Keratinocyte (primary cell): ENCODE measurements at regions not wholly inside any gene's neighbourhood (a gene's known extent, or its start where the extent isn't known, plus 50 kb on each side); places are given as distances from the start of the nearest gene placed in this dataset.

Experiments used
- DNase-seq: peaks from one replicate; pipeline ENCODE4 v3.0.0-alpha.2; 2011; ENCODE audit warnings: low read depth, missing footprints, low spot score
- FAIRE-seq: peaks from 2 replicates; lab custom pipeline; 2011; peaks lifted over from hg19 to GRCh38; lab: Jason Lieb, UNC
- H2AFZ ChIP-seq: 2 replicates; pipeline ENCODE4 v1.6.0; 2012; ENCODE audit warnings: low read length, control low read depth, inconsistent platforms; ENCODE audit not compliant: control insufficient read depth
- H3K27ac ChIP-seq: 2 replicates; pipeline ENCODE4 v1.5.1; 2011; ENCODE audit warnings: low read length; ENCODE audit not compliant: control insufficient read depth, insufficient read depth
- H3K27me3 ChIP-seq: 3 replicates; pipeline ENCODE4 v1.6.0; 2011; ENCODE audit warnings: low read length; ENCODE audit not compliant: control insufficient read depth, insufficient read depth; ENCODE audit errors: extremely low read depth
- H3K36me3 ChIP-seq, 2 experiments: 2 replicates in 1 of 2; 3 replicates in 1 of 2; pipeline ENCODE4 v1.5.1; 2011; ENCODE audit warnings: low read length in 2 of 2, mild to moderate bottlenecking in 1 of 2; ENCODE audit not compliant: control insufficient read depth in 2 of 2, insufficient read depth in 2 of 2; ENCODE audit errors: extremely low read depth in 1 of 2
- H3K4me1 ChIP-seq: 3 replicates; pipeline ENCODE4 v1.5.1; 2011; ENCODE audit warnings: low read length; ENCODE audit not compliant: control insufficient read depth, insufficient read depth; ENCODE audit errors: extremely low read depth
- H3K4me2 ChIP-seq: 3 replicates; pipeline ENCODE4 v1.6.0; 2011; ENCODE audit warnings: low read depth, low read length; ENCODE audit not compliant: control insufficient read depth, insufficient read depth; ENCODE audit errors: extremely low read depth
- H3K4me3 ChIP-seq, 3 experiments: fragments of 200-600 bp in 1 of 3; sonication (generic) in 1 of 3; 2 replicates in 2 of 3; 3 replicates in 1 of 3; pipeline ENCODE4 v1.5.1; 2011 to 2016; ENCODE audit warnings: low read length in 3 of 3, mild to moderate bottlenecking in 3 of 3, control low read depth in 2 of 3, inconsistent platforms in 1 of 3, low read depth in 1 of 3, mixed read lengths in 1 of 3, mixed run types in 1 of 3, moderate library complexity in 1 of 3; ENCODE audit not compliant: control insufficient read depth in 2 of 3, insufficient read depth in 2 of 3; ENCODE audit errors: extremely low read depth in 1 of 3
- H3K79me2 ChIP-seq: 2 replicates; pipeline ENCODE4 v1.6.0; 2012; ENCODE audit warnings: low read length; ENCODE audit not compliant: control insufficient read depth, insufficient read depth
- H3K9ac ChIP-seq: 3 replicates; pipeline ENCODE4 v1.6.0; 2011; ENCODE audit warnings: low read length; ENCODE audit not compliant: control insufficient read depth, insufficient read depth; ENCODE audit errors: extremely low read depth
- H3K9me1 ChIP-seq: 3 replicates; pipeline ENCODE4 v1.6.0; 2011; ENCODE audit warnings: low read length; ENCODE audit not compliant: control insufficient read depth, insufficient read depth; ENCODE audit errors: extremely low read depth
- H3K9me3 ChIP-seq: 2 replicates; pipeline ENCODE4 v1.5.1; 2012; ENCODE audit warnings: low read depth, low read length; ENCODE audit not compliant: control insufficient read depth
- H4K20me1 ChIP-seq: 3 replicates; pipeline ENCODE4 v1.6.0; 2011; ENCODE audit warnings: low read length; ENCODE audit not compliant: control insufficient read depth, insufficient read depth; ENCODE audit errors: extremely low read depth
- CTCF ChIP-seq, 3 experiments: IDR thresholded peaks in 1 of 3; conservative IDR thresholded peaks in 1 of 3; optimal IDR thresholded peaks in 1 of 3; 2 replicates in 2 of 3; 3 replicates in 1 of 3; pipeline versions ENCODE3 to v1.5.1; 2011; ENCODE audit warnings: low read length in 3 of 3, mild to moderate bottlenecking in 3 of 3, moderate library complexity in 2 of 3, control low read depth in 1 of 3, inconsistent platforms in 1 of 3; ENCODE audit not compliant: insufficient read depth in 2 of 3; ENCODE audit errors: extremely low read depth in 1 of 3
- EZH2 ChIP-seq: IDR thresholded peaks from one replicate; pipeline ENCODE4 v1.6.1; 2012; ENCODE audit warnings: inconsistent platforms, mild to moderate bottlenecking, low read length, moderate library complexity
- dilution Hi-C: fragments of 300-500 bp; cut with MboI; formaldehyde crosslinking; loops from one replicate; pipeline ENCODE4 v1.7.0; 2020; ENCODE audit warnings: low sequenced_read_pairs; ENCODE audit not compliant: extremely low pct_ligation_motif_present

GRCh38 chr4:162634390-162634789 lies 470.6 kb upstream of the FSTL5 start:
- Histone ChIP-seq H3K36me3 (no peaks in the 10 kb centered on the region), H3K4me1 (no peaks in the 10 kb centered on the region), H3K27me3 (no peaks in the 10 kb centered on the region), H3K79me2 (no peaks in the 10 kb centered on the region), H3K9me3 (no peaks in the 10 kb centered on the region), H4K20me1 (no peaks in the 10 kb centered on the region), H3K27ac (no peak overlapping the region), H2AFZ (no peak overlapping the region), H3K9me1 (no peaks in the 10 kb centered on the region), H3K9ac (no peak overlapping the region), H3K4me2 (no peak overlapping the region), H3K4me3 (no peak overlapping the region)
- DNase-seq (no peak), FAIRE-seq (no peak)
- dilution Hi-C loops, result no loop called here
- TF ChIP-seq CTCF (optimal IDR thresholded peaks at IDR 0.05 in 1 of 3, IDR thresholded peaks at IDR 0.05 in 1 of 3, conservative IDR thresholded peaks at IDR 0.05 in 1 of 3; ENCODE audit: extremely low read depth in 1 of 3, insufficient read depth in 2 of 3, low read length in 3 of 3) (no peak), EZH2 (no peak)

GRCh38 chr4:162622664-162623063 lies 458.9 kb upstream of the FSTL5 start:
- dilution Hi-C loops, result no loop called here
- no peak overlapping the region for H3K27ac ChIP-seq

More at GRCh38 chr4:162622664-162623063, 458.9 kb upstream of the FSTL5 start:
- Histone ChIP-seq H3K79me2 (no peaks in the 10 kb centered on the region), H3K9me1 (no peaks in the 10 kb centered on the region), H3K4me1 (no peaks in the 10 kb centered on the region), H3K27me3 (no peaks in the 10 kb centered on the region), H3K4me2 (no peak overlapping the region), H2AFZ (no peak overlapping the region), H3K9ac (no peak overlapping the region), H3K9me3 (no peaks in the 10 kb centered on the region), H4K20me1 (no peaks in the 10 kb centered on the region), H3K36me3 (no peaks in the 10 kb centered on the region), H3K4me3 (no peak overlapping the region)
- DNase-seq (no peak), FAIRE-seq (no peak)
- TF ChIP-seq CTCF (optimal IDR thresholded peaks at IDR 0.05 in 1 of 3, IDR thresholded peaks at IDR 0.05 in 1 of 3, conservative IDR thresholded peaks at IDR 0.05 in 1 of 3; ENCODE audit: extremely low read depth in 1 of 3, insufficient read depth in 2 of 3, low read length in 3 of 3) (no peak), EZH2 (no peak)
